HG02885 (cell line): ENCODE measurements at regions not wholly inside any gene's neighbourhood (a gene's known extent, or its start where the extent isn't known, plus 50 kb on each side); places are given as distances from the start of the nearest gene placed in this dataset.

ENCODE experiments used
- ATAC-seq: cut with Tn5 transposase; IDR thresholded peaks from one replicate; pipeline ENCODE4 v1.9.1; 2021; ENCODE audit warnings: mild to moderate bottlenecking; ENCODE audit not compliant: unreplicated experiment, poor library complexity

GRCh38 chr13:30038884-30039283 lies 188.5 kb upstream of the UBL3 start:
- no peak for ATAC-seq

- no peak for ATAC-seq
Observed at GRCh38 chr13:30037766-30038165, 187.3 kb upstream of the UBL3 start.

GRCh38 chr13:30037306-30037705 lies 186.9 kb upstream of the UBL3 start:
- no peak for ATAC-seq

GRCh38 chr13:30034458-30034795 lies 184.0 kb upstream of the UBL3 start:
- no peak for ATAC-seq

- ATAC-seq = no peak
Observed at GRCh38 chr13:30033681-30034457, 183.5 kb upstream of the UBL3 start.

GRCh38 chr13:30032263-30032662 lies 181.8 kb upstream of the UBL3 start:
- no peak for ATAC-seq

- no peak for ATAC-seq
Observed at GRCh38 chr13:30031488-30031887, 181.1 kb upstream of the UBL3 start.

- ATAC-seq = no peak
Observed at GRCh38 chr13:30030141-30030750, 179.8 kb upstream of the UBL3 start.

GRCh38 chr13:30027569-30028455 lies 177.4 kb upstream of the UBL3 start:
- no peak for ATAC-seq

GRCh38 chr13:30026909-30027308 lies 176.5 kb upstream of the UBL3 start:
- no peak for ATAC-seq

- no peak for ATAC-seq
Observed at GRCh38 chr13:30026093-30026492, 175.7 kb upstream of the UBL3 start.

GRCh38 chr13:30025351-30025750 lies 174.9 kb upstream of the UBL3 start:
- ATAC-seq = no peak

- ATAC-seq = no peak
Observed at GRCh38 chr13:30024125-30024865, 173.9 kb upstream of the UBL3 start.

GRCh38 chr13:30023196-30023895 lies 172.9 kb upstream of the UBL3 start:
- ATAC-seq = no peak

GRCh38 chr13:30022796-30023195 lies 172.4 kb upstream of the UBL3 start:
- no peak for ATAC-seq

- ATAC-seq = no peak
Observed at GRCh38 chr13:30022256-30022655, 171.8 kb upstream of the UBL3 start.

- no peak for ATAC-seq
Observed at GRCh38 chr13:30021611-30022010, 171.2 kb upstream of the UBL3 start.

- ATAC-seq = no peak
Observed at GRCh38 chr13:30020726-30021312, 170.4 kb upstream of the UBL3 start.
